Prostate gland (tissue), 2 donors: ENCODE measurements at regions not wholly inside any gene's neighbourhood (a gene's known extent, or its start where the extent isn't known, plus 50 kb on each side); places are given as distances from the start of the nearest gene placed in this dataset.
"Not testable (repeated sequence)": the region's sequence is repeated elsewhere in the genome, so short reads cannot be mapped to it uniquely, and the experiment has no call there.

Experiments
- DNase-seq: peaks from one replicate; pipeline ENCODE4 v3.0.0-alpha.2; 2019; ENCODE audit warnings: low spot score
- H3K27ac ChIP-seq, 2 donors: fragments of 200-600 bp; sonication (generic); 2 replicates each; pipeline ENCODE4 v1.5.1; 2017 to 2019
- H3K27me3 ChIP-seq: fragments of 200-600 bp; sonication (generic); replicated peaks from 2 replicates; pipeline ENCODE4 v1.5.1; 2019; ENCODE audit not compliant: insufficient read depth
- H3K36me3 ChIP-seq, 2 donors: fragments of 200-600 bp; sonication (generic); 1 replicate in 1 of 2; 2 replicates in 1 of 2; pipeline versions ENCODE4 v1.5.1 to v1.8.1; 2017 to 2019
- H3K4me1 ChIP-seq: fragments of 200-600 bp; sonication (generic); replicated peaks from 2 replicates; pipeline ENCODE4 v1.5.1; 2019
- H3K4me3 ChIP-seq, 2 donors: fragments of 200-600 bp; sonication (generic); 2 replicates each; pipeline ENCODE4 v1.5.1; 2017 to 2019
- H3K9me3 ChIP-seq: fragments of 200-600 bp; sonication (generic); 2 replicates; pipeline ENCODE4 v1.5.1; 2017
- CTCF ChIP-seq, 4 experiments: fragments of 200-600 bp in 2 of 4; fragments of 450-650 bp in 2 of 4; sonication (generic) in 2 of 4; IDR thresholded peaks; 1 replicate in 3 of 4; 2 replicates in 1 of 4; pipeline ENCODE4 v1.5.1; 2016 to 2019; ENCODE audit warnings: antibody characterized with exemption in 4 of 4, mild to moderate bottlenecking in 2 of 4, moderate library complexity in 2 of 4
- POLR2A ChIP-seq: fragments of 450-650 bp; IDR thresholded peaks from one replicate; pipeline ENCODE4 v1.6.1; 2016; ENCODE audit warnings: antibody characterized with exemption, mild to moderate bottlenecking
- POLR2AphosphoS5 ChIP-seq: sonication (generic); formaldehyde crosslinking; IDR thresholded peaks from one replicate; pipeline ENCODE4 v1.6.1; 2017; ENCODE audit warnings: antibody characterized with exemption
- WGBS: methylation state at CpG from one replicate; pipeline ENCODE4 v1.1.5; 2018; 5-methylcytosine and 5-hydroxymethylcytosine counted together
- intact Hi-C: fragments of 100-400 bp; cut with DNase I; formaldehyde crosslinking; loops from one replicate; pipeline ENCODE4 v1.14.2; 2022

DNA sequence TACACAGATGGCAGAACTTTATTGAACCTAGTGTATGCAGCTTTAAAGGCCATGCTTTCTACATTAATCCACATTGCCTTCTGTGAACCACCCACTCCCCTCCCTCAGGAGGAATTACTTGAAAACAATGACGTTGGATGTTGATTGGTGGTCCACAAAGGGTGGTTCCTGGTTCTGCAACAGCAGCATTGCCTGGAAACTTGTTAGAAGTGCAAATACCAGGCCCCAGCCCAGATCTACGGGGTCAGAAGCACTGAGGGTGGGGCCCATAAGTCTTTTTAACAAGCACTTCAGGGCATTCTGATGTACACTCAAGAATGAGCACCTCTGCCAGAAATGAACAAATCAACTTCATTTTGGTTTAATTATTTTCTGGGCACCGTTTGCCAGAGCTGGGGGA is 91.0 kb downstream of the ISX start:
- Histone ChIP-seq H3K27me3 (no peaks in the 10 kb centered on the region), H3K36me3 (no peaks in the 10 kb centered on the region), H3K4me3 (no peak overlapping the region), H3K27ac (no peak overlapping the region), H3K4me1 (no peaks in the 10 kb centered on the region), H3K9me3 (no peaks in the 10 kb centered on the region)
- no peak for TF ChIP-seq CTCF (IDR thresholded peaks at IDR 0.05)
- TF ChIP-seq POLR2AphosphoS5 = no peak
- no peak for TF ChIP-seq POLR2A
- intact Hi-C loops = no loop called here
- DNase-seq = no peak
- WGBS = 35% methylated on average over 3 of the region's 3 CpGs

GRCh38 chr22:35158336-35158735 is 92.4 kb downstream of the ISX start:
- no peaks in the 10 kb centered on the region for H3K9me3 ChIP-seq
- intact Hi-C loops = no loop called here
- no peak for TF ChIP-seq CTCF (IDR thresholded peaks at IDR 0.05)
- TF ChIP-seq POLR2AphosphoS5 = no peak
- no peak for TF ChIP-seq POLR2A
- 35% methylated on average over 7 of the region's 7 CpGs for WGBS
- H3K27ac ChIP-seq = no peak overlapping the region
- H3K36me3 ChIP-seq = no peaks in the 10 kb centered on the region
- no peaks in the 10 kb centered on the region for H3K4me1 ChIP-seq
- no peak overlapping the region for H3K4me3 ChIP-seq
- H3K27me3 ChIP-seq = no peaks in the 10 kb centered on the region
- no peak for DNase-seq

DNA sequence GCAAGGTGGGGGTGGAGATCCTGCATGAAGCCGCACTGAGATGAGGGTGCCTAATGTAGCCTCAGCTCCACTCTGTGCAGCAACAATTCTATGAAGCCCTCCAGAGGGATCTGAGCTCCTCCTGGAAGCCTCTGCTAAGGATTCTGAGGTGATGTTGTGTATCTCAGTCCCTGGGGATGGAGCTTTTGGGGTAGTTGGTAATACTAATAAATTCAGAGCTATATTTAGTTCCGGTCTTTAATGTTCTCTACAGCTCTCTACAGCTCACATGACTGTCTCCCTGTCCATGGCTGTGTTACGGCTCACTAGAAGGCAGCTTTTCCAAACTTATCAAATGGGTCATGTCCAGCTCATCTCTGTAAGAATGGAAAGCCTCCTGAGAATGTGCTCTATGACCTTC is 93.4 kb downstream of the ISX start:
- TF ChIP-seq POLR2A = no peak
- no peak for TF ChIP-seq POLR2AphosphoS5
- no peak for TF ChIP-seq CTCF (IDR thresholded peaks at IDR 0.05)
- no peak for DNase-seq
- H3K9me3 ChIP-seq = no peaks in the 10 kb centered on the region
- no peaks in the 10 kb centered on the region for H3K27me3 ChIP-seq
- WGBS = 74% methylated on average over 3 of the region's 3 CpGs
- H3K4me1 ChIP-seq = no peaks in the 10 kb centered on the region
- H3K27ac ChIP-seq = no peak overlapping the region
- intact Hi-C loops = no loop called here
- no peak overlapping the region for H3K4me3 ChIP-seq
- no peaks in the 10 kb centered on the region for H3K36me3 ChIP-seq

GRCh38 chr22:35160268-35160667 is 94.3 kb downstream of the ISX start:
- Histone ChIP-seq H3K27me3 (no peaks in the 10 kb centered on the region), H3K4me3 (no peak overlapping the region), H3K36me3 (no peaks in the 10 kb centered on the region), H3K27ac (no peak overlapping the region), H3K4me1 (no peaks in the 10 kb centered on the region), H3K9me3 (no peaks in the 10 kb centered on the region)
- no peak for TF ChIP-seq POLR2AphosphoS5
- TF ChIP-seq POLR2A = no peak
- no peak for TF ChIP-seq CTCF (IDR thresholded peaks at IDR 0.05)
- intact Hi-C loops = no loop called here
- 92% methylated on average over 6 of the region's 6 CpGs for WGBS
- DNase-seq = no peak

DNA sequence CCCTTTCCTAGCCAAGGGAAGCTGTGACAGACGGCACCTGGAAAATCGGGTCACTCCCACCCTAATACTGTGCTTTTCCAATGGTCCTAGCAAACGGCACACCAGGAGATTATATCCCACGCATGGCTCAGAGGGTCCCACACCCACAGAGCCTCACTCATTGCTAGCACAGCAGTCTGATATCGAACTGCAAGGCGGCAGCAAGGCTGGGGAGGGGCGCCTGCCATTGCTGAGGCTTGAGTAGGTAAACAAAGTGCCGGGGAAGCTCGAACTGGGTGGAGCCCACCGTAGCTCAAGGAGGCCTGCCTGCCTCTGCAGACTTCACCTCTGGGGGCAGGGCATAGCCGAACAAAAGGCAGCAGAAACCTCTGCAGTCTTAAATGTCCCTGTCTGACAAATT is 91.4 kb upstream of the HMGXB4 start:
- H3K4me1 ChIP-seq, H3K36me3 ChIP-seq, H3K27me3 ChIP-seq, H3K9me3 ChIP-seq, H3K27ac ChIP-seq, H3K4me3 ChIP-seq, DNase-seq, intact Hi-C loops: not testable (repeated sequence)
- 77% methylated on average over 10 of the region's 11 CpGs for WGBS
